ENCODE measurements at regions not wholly inside any gene's neighbourhood (a gene's known extent, or its start where the extent isn't known, plus 50 kb on each side); places are given as distances from the start of the nearest gene placed in this dataset.

- Histone ChIP-seq H3K27ac (no peak overlapping the region), H3K36me3 (no peaks in the 10 kb centered on the region), H3K4me1 (ENCODE audit: insufficient read depth) (peaks cover 3% of the 10 kb centered on the region), H3K27me3 (no peaks in the 10 kb centered on the region), H3K4me3 (no peak overlapping the region), H3K9me3 (no peaks in the 10 kb centered on the region)
- DNase-seq: no peak
- 93 to 96% (median 94%) methylated on average over 10 of the region's 10 CpGs for WGBS, 3 donors
- TF ChIP-seq EP300 (IDR thresholded peaks at IDR 0.05) (no peak), POLR2A (IDR thresholded peaks at IDR 0.05) (no peak), CTCF (IDR thresholded peaks at IDR 0.05) (no peak)
- intact Hi-C loops (cut with DNase I): no loop called here
Measured at GRCh38 chr10:3908183-3908582, 123.2 kb upstream of the KLF6 start.

GRCh38 chr10:3907514-3907913, 122.5 kb upstream of the KLF6 start:
- Histone ChIP-seq H3K27me3 (no peaks in the 10 kb centered on the region), H3K36me3 (no peaks in the 10 kb centered on the region), H3K4me1 (ENCODE audit: insufficient read depth) (peaks cover 3% of the 10 kb centered on the region), H3K27ac (no peak overlapping the region), H3K4me3 (no peak overlapping the region), H3K9me3 (no peaks in the 10 kb centered on the region)
- WGBS, 3 donors: 54 to 59% (median 58%) methylated on average over 6 of the region's 6 CpGs
- peak in 2 of 5 donors; percentile 20 to 31 for DNase-seq
- intact Hi-C loops (cut with DNase I): no loop called here
- TF ChIP-seq CTCF (IDR thresholded peaks at IDR 0.05): no peak
- no peak for TF ChIP-seq EP300 (IDR thresholded peaks at IDR 0.05)
- no peak for TF ChIP-seq POLR2A (IDR thresholded peaks at IDR 0.05)

- H3K4me3 ChIP-seq: no peak overlapping the region
- 39 to 59% (median 40%) methylated on average over 17 of the region's 17 CpGs for WGBS, 3 donors
- no peaks in the 10 kb centered on the region for H3K36me3 ChIP-seq
- peak in 4 of 5 donors; percentile 32 to 61 (median 46) for DNase-seq
- intact Hi-C loops (cut with DNase I): no loop called here
- no peaks in the 10 kb centered on the region for H3K27me3 ChIP-seq
- no peak overlapping the region for H3K27ac ChIP-seq
- TF ChIP-seq CTCF (IDR thresholded peaks at IDR 0.05) (no peak), POLR2A (IDR thresholded peaks at IDR 0.05) (no peak), EP300 (IDR thresholded peaks at IDR 0.05) (no peak)
- H3K9me3 ChIP-seq: no peaks in the 10 kb centered on the region
- peaks cover 3% of the 10 kb centered on the region for H3K4me1 ChIP-seq (ENCODE audit: insufficient read depth)
Measured at GRCh38 chr10:3906511-3907111, 121.6 kb upstream of the KLF6 start.

- H3K4me1 ChIP-seq (ENCODE audit: insufficient read depth): peaks cover 3% of the 10 kb centered on the region
- H3K27me3 ChIP-seq: no peaks in the 10 kb centered on the region
- intact Hi-C loops (cut with DNase I): no loop called here
- DNase-seq: no peak
- H3K4me3 ChIP-seq: no peak overlapping the region
- WGBS, 3 donors: 85 to 90% (median 86%) methylated on average over 5 of the region's 5 CpGs
- H3K36me3 ChIP-seq: no peaks in the 10 kb centered on the region
- H3K27ac ChIP-seq: no peak overlapping the region
- TF ChIP-seq CTCF (IDR thresholded peaks at IDR 0.05): no peak
- TF ChIP-seq EP300 (IDR thresholded peaks at IDR 0.05): no peak
- no peak for TF ChIP-seq POLR2A (IDR thresholded peaks at IDR 0.05)
- no peaks in the 10 kb centered on the region for H3K9me3 ChIP-seq
Measured at GRCh38 chr10:3904419-3904960, 119.5 kb upstream of the KLF6 start.
